Endothelial cell of umbilical vein (primary cell): ENCODE measurements at regions not wholly inside any gene's neighbourhood (a gene's known extent, or its start where the extent isn't known, plus 50 kb on each side); places are given as distances from the start of the nearest gene placed in this dataset.

Source experiments
- BruUV-seq: library from RNA; stranded (reverse); fragments of 400-500 nt; replicated peaks from 2 replicates; lab custom pipeline; 2021; lab: Mats Ljungman, UMichigan
- CTCF ChIA-PET: fragments of 300-600, 350-600 bp; sonication (Branson Sonifier 250); formaldehyde crosslinking; loops from one replicate; lab custom pipeline; 2021; ENCODE audit warnings: antibody characterized with exemption, inconsistent platforms; lab: Charles Lee
- POLR2A ChIA-PET: fragments of 300-600, 350-600 bp; sonication (Branson Sonifier 250); formaldehyde crosslinking; loops from one replicate; lab custom pipeline; 2021; ENCODE audit warnings: antibody characterized with exemption, inconsistent platforms; lab: Charles Lee
- DNase-seq: peaks from one replicate; pipeline ENCODE4 v3.0.0-alpha.2; 2011; ENCODE audit warnings: low read depth, low spot score
- FAIRE-seq: peaks from 2 replicates; lab custom pipeline; 2011; peaks lifted over from hg19 to GRCh38; lab: Jason Lieb, UNC
- H2AFZ ChIP-seq: 2 replicates; pipeline ENCODE4 v1.6.0; 2012; ENCODE audit warnings: low read depth, low read length, control low read depth, inconsistent platforms
- H3K27ac ChIP-seq: 2 replicates; pipeline ENCODE4 v1.5.1; 2011; ENCODE audit warnings: low read depth, mild to moderate bottlenecking, control low read depth, low read length, moderate library complexity; ENCODE audit not compliant: insufficient read depth
- H3K27me3 ChIP-seq, 2 experiments: 2 replicates each; pipeline versions ENCODE4 v1.6.0 to v1.6.1; 2011; ENCODE audit warnings: low read length in 2 of 2, mixed read lengths in 1 of 2; ENCODE audit not compliant: control insufficient read depth in 2 of 2, insufficient read depth in 2 of 2
- H3K36me3 ChIP-seq, 2 experiments: 2 replicates in 1 of 2; 3 replicates in 1 of 2; pipeline ENCODE4 v1.5.1; 2011; ENCODE audit warnings: low read length in 2 of 2, mild to moderate bottlenecking in 1 of 2, moderate library complexity in 1 of 2; ENCODE audit not compliant: control insufficient read depth in 2 of 2, insufficient read depth in 2 of 2; ENCODE audit errors: extremely low read depth in 1 of 2
- H3K4me1 ChIP-seq: 3 replicates; pipeline ENCODE4 v1.5.1; 2011; ENCODE audit warnings: mild to moderate bottlenecking, low read length; ENCODE audit not compliant: control insufficient read depth, insufficient read depth; ENCODE audit errors: extremely low read depth
- H3K4me2 ChIP-seq: 2 replicates; pipeline ENCODE4 v1.6.1; 2011; ENCODE audit warnings: low read length, control low read depth, mixed read lengths; ENCODE audit not compliant: insufficient read depth
- H3K4me3 ChIP-seq, 3 experiments: fragments of 200-600 bp in 1 of 3; sonication (generic), shearing (Covaris generic) in 1 of 3; replicated peaks in 1 of 3; 2 replicates each; pipeline ENCODE4 v1.5.1; 2011 to 2016; ENCODE audit warnings: control low read depth in 3 of 3, low read length in 3 of 3, mild to moderate bottlenecking in 2 of 3, inconsistent platforms in 1 of 3, low read depth in 1 of 3, moderate library complexity in 1 of 3; ENCODE audit not compliant: insufficient read depth in 1 of 3
- H3K79me2 ChIP-seq: 2 replicates; pipeline ENCODE4 v1.6.0; 2012; ENCODE audit warnings: low read length, inconsistent platforms; ENCODE audit not compliant: control insufficient read depth, insufficient read depth
- H3K9ac ChIP-seq: replicated peaks from 2 replicates; pipeline ENCODE3; 2011; ENCODE audit warnings: low read length, control low read depth; ENCODE audit not compliant: insufficient read depth; ENCODE audit errors: extremely low read depth
- H3K9me1 ChIP-seq: replicated peaks from 3 replicates; pipeline ENCODE4 v1.6.0; 2011; ENCODE audit warnings: mild to moderate bottlenecking, low read length; ENCODE audit not compliant: control insufficient read depth, insufficient read depth; ENCODE audit errors: extremely low read depth
- H3K9me3 ChIP-seq: replicated peaks from 2 replicates; pipeline ENCODE4 v1.5.1; 2012; ENCODE audit warnings: low read length, inconsistent platforms; ENCODE audit not compliant: control insufficient read depth, insufficient read depth
- H4K20me1 ChIP-seq: replicated peaks from 2 replicates; pipeline ENCODE3; 2011; ENCODE audit warnings: mild to moderate bottlenecking, low read length; ENCODE audit not compliant: control insufficient read depth, insufficient read depth; ENCODE audit errors: extremely low read depth
- EZH2 ChIP-seq: IDR thresholded peaks from 2 replicates; pipeline ENCODE4 v1.6.1; 2012; ENCODE audit warnings: borderline replicate concordance, low read depth, mild to moderate bottlenecking, moderate library complexity, low read length, inconsistent platforms; ENCODE audit not compliant: severe bottlenecking
- FOS ChIP-seq: IDR thresholded peaks from 2 replicates; pipeline ENCODE4 v1.6.1; 2011; ENCODE audit warnings: mild to moderate bottlenecking, low read length, moderate library complexity, borderline replicate concordance; ENCODE audit not compliant: insufficient read depth
- GATA2 ChIP-seq: IDR thresholded peaks from 2 replicates; pipeline ENCODE4 v1.7.0; 2011; ENCODE audit warnings: low read depth, mild to moderate bottlenecking, moderate library complexity, mixed read lengths, low read length; ENCODE audit not compliant: insufficient read length, insufficient read depth
- JUN ChIP-seq: IDR thresholded peaks from 2 replicates; pipeline ENCODE4 v1.6.1; 2011; ENCODE audit warnings: borderline replicate concordance, low read depth; ENCODE audit not compliant: insufficient read length, insufficient read depth
- MAX ChIP-seq: IDR thresholded peaks from 2 replicates; pipeline ENCODE4 v1.6.1; 2011; ENCODE audit not compliant: insufficient read depth, insufficient read length
- MYC ChIP-seq: IDR thresholded peaks from one replicate; pipeline ENCODE4 v1.6.1; 2011; ENCODE audit warnings: mild to moderate bottlenecking, low read depth, low read length
- POLR2A ChIP-seq: IDR thresholded peaks from 2 replicates; pipeline ENCODE4 v1.6.1; 2012; ENCODE audit warnings: low read depth, mild to moderate bottlenecking, control low read depth, low read length
- POLR2AphosphoS5 ChIP-seq: IDR thresholded peaks from 2 replicates; pipeline ENCODE4 v1.6.1; 2012; ENCODE audit warnings: low read depth, mild to moderate bottlenecking, control low read depth, low read length, moderate library complexity; ENCODE audit not compliant: insufficient read depth
- dilution Hi-C: fragments of 300-500 bp; cut with MboI; formaldehyde crosslinking; loops from one replicate; pipeline ENCODE4 v1.15.0; 2019; ENCODE audit warnings: low sequenced_read_pairs; ENCODE audit not compliant: extremely low pct_ligation_motif_present
- intact Hi-C: fragments of 100-400 bp; cut with micrococcal nuclease; formaldehyde crosslinking; loops from one replicate; pipeline ENCODE4 v1.10.0; 2022
- TF ChIP-seq, protein P1 (sequence below), 2 donors: IDR thresholded peaks; 1 replicate in 1 of 2; 2 replicates in 1 of 2; pipeline ENCODE4 v1.5.1; 2011; ENCODE audit warnings: low read length in 2 of 2, mild to moderate bottlenecking in 2 of 2, moderate library complexity in 2 of 2, control low read depth in 1 of 2, inconsistent platforms in 1 of 2, low read depth in 1 of 2; ENCODE audit not compliant: insufficient read depth in 1 of 2; ENCODE audit errors: extremely low read depth in 1 of 2

DNA sequence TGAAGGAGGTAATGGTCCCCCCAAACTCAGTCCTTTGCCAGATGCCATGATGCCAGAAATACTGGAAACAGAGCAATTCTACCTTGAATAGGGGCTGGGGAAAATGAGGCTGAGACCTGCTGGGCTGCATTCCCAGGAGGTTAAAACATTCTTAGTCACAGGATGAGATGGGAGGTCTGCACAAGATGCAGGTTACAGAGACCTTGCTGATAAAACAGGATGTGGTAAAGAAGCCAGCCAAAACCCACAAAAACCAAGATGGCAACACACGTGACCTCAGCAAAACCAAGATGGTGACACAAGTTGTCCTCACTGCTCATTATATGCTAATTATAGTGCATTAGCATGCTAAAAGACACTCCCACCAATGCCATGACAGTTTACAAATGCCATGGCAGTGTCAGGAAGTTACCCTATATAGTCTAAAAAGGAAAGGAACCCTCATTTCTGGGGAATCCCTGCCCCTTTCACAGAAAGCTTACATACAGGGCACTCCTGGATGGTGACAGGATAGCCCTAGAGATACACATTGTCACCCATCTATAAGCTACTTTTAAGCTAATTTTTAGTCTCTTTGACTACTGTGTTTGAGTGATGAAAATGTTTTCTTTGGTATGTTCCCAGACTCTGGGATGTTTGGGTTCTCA, 979.7 kb downstream of the TBC1D32 start:
- Histone ChIP-seq H3K4me1 (no peaks in the 10 kb centered on the region), H4K20me1 (no peaks in the 10 kb centered on the region), H3K4me2 (no peak overlapping the region), H2AFZ (no peak overlapping the region), H3K27me3 (no peaks in the 10 kb centered on the region), H3K27ac (no peak overlapping the region), H3K4me3 (no peak overlapping the region), H3K9me1 (no peaks in the 10 kb centered on the region), H3K36me3 (no peaks in the 10 kb centered on the region), H3K79me2 (no peaks in the 10 kb centered on the region), H3K9ac (no peak overlapping the region), H3K9me3 (no peaks in the 10 kb centered on the region)
- CTCF ChIA-PET, result no interaction called here
- dilution Hi-C loops (no loop called here), intact Hi-C loops (no loop called here)
- FAIRE-seq (no peak), DNase-seq (no peak)
- TF ChIP-seq FOS, result no peak
- no peak for TF ChIP-seq GATA2
- TF ChIP-seq JUN, result no peak
- TF ChIP-seq MAX, result no peak
- TF ChIP-seq, protein P1, sequence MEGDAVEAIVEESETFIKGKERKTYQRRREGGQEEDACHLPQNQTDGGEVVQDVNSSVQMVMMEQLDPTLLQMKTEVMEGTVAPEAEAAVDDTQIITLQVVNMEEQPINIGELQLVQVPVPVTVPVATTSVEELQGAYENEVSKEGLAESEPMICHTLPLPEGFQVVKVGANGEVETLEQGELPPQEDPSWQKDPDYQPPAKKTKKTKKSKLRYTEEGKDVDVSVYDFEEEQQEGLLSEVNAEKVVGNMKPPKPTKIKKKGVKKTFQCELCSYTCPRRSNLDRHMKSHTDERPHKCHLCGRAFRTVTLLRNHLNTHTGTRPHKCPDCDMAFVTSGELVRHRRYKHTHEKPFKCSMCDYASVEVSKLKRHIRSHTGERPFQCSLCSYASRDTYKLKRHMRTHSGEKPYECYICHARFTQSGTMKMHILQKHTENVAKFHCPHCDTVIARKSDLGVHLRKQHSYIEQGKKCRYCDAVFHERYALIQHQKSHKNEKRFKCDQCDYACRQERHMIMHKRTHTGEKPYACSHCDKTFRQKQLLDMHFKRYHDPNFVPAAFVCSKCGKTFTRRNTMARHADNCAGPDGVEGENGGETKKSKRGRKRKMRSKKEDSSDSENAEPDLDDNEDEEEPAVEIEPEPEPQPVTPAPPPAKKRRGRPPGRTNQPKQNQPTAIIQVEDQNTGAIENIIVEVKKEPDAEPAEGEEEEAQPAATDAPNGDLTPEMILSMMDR (IDR thresholded peaks at IDR 0.05; ENCODE audit: extremely low read depth in 1 of 2, insufficient read depth in 1 of 2, low read depth in 1 of 2, low read length in 2 of 2), result no peak
- TF ChIP-seq EZH2, result no peak
- no peak for TF ChIP-seq POLR2AphosphoS5
- TF ChIP-seq MYC, result no peak
- TF ChIP-seq POLR2A, result no peak
- BruUV-seq, result no TSS peak
- POLR2A ChIA-PET, result no interaction called here
